ENCODE measurements at regions not wholly inside any gene's neighbourhood (a gene's known extent, or its start where the extent isn't known, plus 50 kb on each side); places are given as distances from the start of the nearest gene placed in this dataset.
A peak's percentile ranks its signal among the peaks of the same experiment; 100 is the strongest.

GRCh38 chr7:113404245-113404644, 285.9 kb upstream of the SMIM30 start:
- Histone ChIP-seq H3K9me3 (peaks cover 0 to 9% (median 0%) of the 10 kb centered on the region in 11 donors), H3K4me1 (no peaks in the 10 kb centered on the region), H3K27ac (no peak overlapping the region), H3K4me3 (no peak overlapping the region), H3K27me3 (peaks cover 0 to 4% (median 0%) of the 10 kb centered on the region in 7 donors), H3K36me3 (no peaks in the 10 kb centered on the region)
- DNase-seq = no peak
- intact Hi-C loops (cut with DNase I) = loop anchor here in 4 of 10 donors (10.0 kb wide), 2 partner anchors 291 to 389 kb away; no protein-coding TSS in a partner anchor
- ATAC-seq = no peak
- TF ChIP-seq CTCF (IDR thresholded peaks at IDR 0.05) = peak in 6 of 9 donors; percentile 12 to 45 (median 26)
- WGBS, 2 donors = 63 to 64% methylated on average over 8 of the region's 8 CpGs

GRCh38 chr7:113402482-113402881, 284.1 kb upstream of the SMIM30 start:
- H3K9me3 ChIP-seq = peaks cover 0 to 9% (median 0%) of the 10 kb centered on the region in 11 donors
- intact Hi-C loops (cut with DNase I) = loop anchor here in 4 of 10 donors (10.0 kb wide), 2 partner anchors 292 to 388 kb away; no protein-coding TSS in a partner anchor
- no peak overlapping the region for H3K27ac ChIP-seq
- H3K36me3 ChIP-seq = no peaks in the 10 kb centered on the region
- ATAC-seq = no peak
- H3K4me3 ChIP-seq = no peak overlapping the region
- no peaks in the 10 kb centered on the region for H3K4me1 ChIP-seq
- peaks cover 0 to 4% (median 0%) of the 10 kb centered on the region in 7 donors for H3K27me3 ChIP-seq
- no peak for TF ChIP-seq CTCF (IDR thresholded peaks at IDR 0.05)
- no peak for DNase-seq

- Histone ChIP-seq H3K27me3 (peaks cover 0 to 4% (median 0%) of the 10 kb centered on the region in 7 donors), H3K4me1 (no peaks in the 10 kb centered on the region), H3K36me3 (no peaks in the 10 kb centered on the region), H3K27ac (no peak overlapping the region), H3K4me3 (no peak overlapping the region), H3K9me3 (peaks cover 0 to 9% (median 0%) of the 10 kb centered on the region in 11 donors)
- intact Hi-C loops (cut with DNase I) = loop anchor here in 4 of 10 donors (10.0 kb wide), 2 partner anchors 293 to 387 kb away; no protein-coding TSS in a partner anchor
- ATAC-seq (no peak), DNase-seq (no peak)
- no peak for TF ChIP-seq CTCF (IDR thresholded peaks at IDR 0.05)
- 28 to 53% methylated on average over 2 of the region's 2 CpGs for WGBS, 2 donors
These were observed 283.7 kb upstream of the SMIM30 start for GRCh38 chr7:113402005-113402404.

- peaks cover 0 to 5% (median 0%) of the 10 kb centered on the region in 11 donors for H3K9me3 ChIP-seq
- H3K4me3 ChIP-seq = no peak overlapping the region
- peaks cover 0 to 8% (median 0%) of the 10 kb centered on the region in 9 donors for H3K4me1 ChIP-seq
- H3K27me3 ChIP-seq = no peaks in the 10 kb centered on the region
- H3K27ac ChIP-seq = no peak overlapping the region
- DNase-seq = no peak
- H3K36me3 ChIP-seq = no peaks in the 10 kb centered on the region
- TF ChIP-seq CTCF (IDR thresholded peaks at IDR 0.05) = no peak
- intact Hi-C loops (cut with DNase I) = loop anchor here in 1 of 10 donors (5.0 kb wide), 1 partner anchor 297 kb away; no protein-coding TSS in a partner anchor
- ATAC-seq = no peak
- 61 to 72% methylated on average over 3 of the region's 3 CpGs for WGBS, 2 donors
These were observed 276.5 kb upstream of the SMIM30 start for GRCh38 chr7:113394856-113395255.
